HUES64 (cell line): ENCODE measurements at regions not wholly inside any gene's neighbourhood (a gene's known extent, or its start where the extent isn't known, plus 50 kb on each side); places are given as distances from the start of the nearest gene placed in this dataset.
"Not testable (repeated sequence)": the region's sequence is repeated elsewhere in the genome, so short reads cannot be mapped to it uniquely, and the experiment has no call there.

Experiments
- H3K27ac ChIP-seq: 2 replicates; pipeline ENCODE4 v1.7.0; 2013; ENCODE audit warnings: low read depth, low read length, inconsistent platforms
- H3K27me3 ChIP-seq: 2 replicates; pipeline ENCODE4 v1.6.1; 2013; ENCODE audit warnings: mild to moderate bottlenecking, low read length; ENCODE audit not compliant: insufficient read depth
- H3K36me3 ChIP-seq: 2 replicates; pipeline ENCODE4 v1.6.1; 2013; ENCODE audit warnings: mild to moderate bottlenecking, low read length; ENCODE audit not compliant: insufficient read depth
- H3K4me1 ChIP-seq: 2 replicates; pipeline ENCODE4 v1.6.1; 2013; ENCODE audit warnings: mild to moderate bottlenecking, low read length, moderate library complexity; ENCODE audit not compliant: insufficient read depth
- H3K4me3 ChIP-seq: 2 replicates; pipeline ENCODE4 v1.5.1; 2013; ENCODE audit warnings: mild to moderate bottlenecking, low read length, moderate library complexity
- H3K9ac ChIP-seq: 2 replicates; pipeline ENCODE4 v1.6.1; 2013; ENCODE audit warnings: mild to moderate bottlenecking, low read depth, low read length
- H3K9me3 ChIP-seq: 2 replicates; pipeline ENCODE4 v1.6.1; 2013; ENCODE audit warnings: low read depth, low read length; ENCODE audit not compliant: insufficient read depth
- WGBS: fragments of 150-250, 120-280 bp; methylation state at CpG from one replicate; pipeline ENCODE4 v1.1.7; 2013; ENCODE audit warnings: missing lambda C conversion rate; 5-methylcytosine and 5-hydroxymethylcytosine counted together

GRCh38 chr20:8994045-8994444, 74.8 kb upstream of the PLCB4 start:
- Histone ChIP-seq H3K36me3 (no peaks in the 10 kb centered on the region), H3K4me1 (peaks cover 18% of the 10 kb centered on the region), H3K9me3 (no peaks in the 10 kb centered on the region), H3K27me3 (no peaks in the 10 kb centered on the region), H3K9ac (no peak overlapping the region), H3K27ac (no peak overlapping the region), H3K4me3 (no peak overlapping the region)
- 96% methylated on average over 4 of the region's 4 CpGs for WGBS

- Histone ChIP-seq H3K36me3 (no peaks in the 10 kb centered on the region), H3K9ac (no peak overlapping the region), H3K9me3 (no peaks in the 10 kb centered on the region), H3K27ac (no peak overlapping the region), H3K4me1 (peaks cover 18% of the 10 kb centered on the region), H3K4me3 (no peak overlapping the region), H3K27me3 (no peaks in the 10 kb centered on the region)
- whole genome bisulfite sequencing, result 96% methylated on average over 2 of the region's 3 CpGs
These were observed 73.1 kb upstream of the PLCB4 start for GRCh38 chr20:8995761-8996160.

- no peaks in the 10 kb centered on the region for H3K9me3 ChIP-seq
- H3K27ac ChIP-seq, result peak overlapping the region; percentile 29; the same call in 1 of the 2 replicates
- H3K27me3 ChIP-seq, result no peaks in the 10 kb centered on the region
- H3K36me3 ChIP-seq, result no peaks in the 10 kb centered on the region
- 89% methylated on average over 2 of the region's 2 CpGs for WGBS
- H3K4me1 ChIP-seq, result peaks cover 18% of the 10 kb centered on the region
- H3K9ac ChIP-seq, result no peak overlapping the region
- H3K4me3 ChIP-seq, result no peak overlapping the region
These were observed 71.9 kb upstream of the PLCB4 start for GRCh38 chr20:8996817-8997512.

GRCh38 chr20:8997701-8998117, 71.2 kb upstream of the PLCB4 start:
- peaks cover 4% of the 10 kb centered on the region; the same call in 1 of the 2 replicates for H3K9me3 ChIP-seq
- H3K4me1 ChIP-seq, result peaks cover 18% of the 10 kb centered on the region
- 53% methylated on average over 4 of the region's 4 CpGs for WGBS
- no peaks in the 10 kb centered on the region for H3K36me3 ChIP-seq
- H3K27ac ChIP-seq, result peak overlapping the region; percentile 62
- H3K27me3 ChIP-seq, result no peaks in the 10 kb centered on the region
- peak overlapping the region; percentile 23; the same call in 1 of the 2 replicates for H3K4me3 ChIP-seq
- no peak overlapping the region; the same call in 1 of the 2 replicates for H3K9ac ChIP-seq

- H3K4me1 ChIP-seq, result no peaks in the 10 kb centered on the region; the same call in 1 of the 2 replicates
- H3K27me3 ChIP-seq, result no peaks in the 10 kb centered on the region
- 81% methylated on average over 2 of the region's 2 CpGs for WGBS
- H3K27ac ChIP-seq, result no peak overlapping the region
- no peaks in the 10 kb centered on the region for H3K9me3 ChIP-seq
- no peak overlapping the region for H3K4me3 ChIP-seq
- no peaks in the 10 kb centered on the region for H3K36me3 ChIP-seq
- H3K9ac ChIP-seq, result no peak overlapping the region
These were observed 57.8 kb upstream of the PLCB4 start for GRCh38 chr20:9011121-9011520.

- not testable (repeated sequence) for H3K4me3 ChIP-seq, H3K36me3 ChIP-seq, H3K27me3 ChIP-seq, H3K9ac ChIP-seq, H3K9me3 ChIP-seq
- peak overlapping the region; percentile 85; the same call in 1 of the 2 replicates for H3K27ac ChIP-seq
- H3K4me1 ChIP-seq, result peaks cover 23% of the 10 kb centered on the region
- 96% methylated on average over 3 of the region's 6 CpGs for WGBS
These were observed 53.5 kb upstream of the PLCB4 start for GRCh38 chr20:9015232-9015983.

- Histone ChIP-seq H3K9me3 (no peaks in the 10 kb centered on the region), H3K4me3 (no peak overlapping the region), H3K36me3 (no peaks in the 10 kb centered on the region), H3K4me1 (peaks cover 24% of the 10 kb centered on the region), H3K27ac (peak overlapping the region; percentile 85; the same call in 1 of the 2 replicates), H3K9ac (no peak overlapping the region), H3K27me3 (no peaks in the 10 kb centered on the region)
- 100% methylated on average over 1 of the region's 1 CpG for WGBS
These were observed 52.9 kb upstream of the PLCB4 start for GRCh38 chr20:9015984-9016324.

- Histone ChIP-seq H3K36me3 (no peaks in the 10 kb centered on the region), H3K4me3 (no peak overlapping the region), H3K27ac (no peak overlapping the region), H3K27me3 (no peaks in the 10 kb centered on the region), H3K9me3 (no peaks in the 10 kb centered on the region), H3K4me1 (peaks cover 39% of the 10 kb centered on the region), H3K9ac (no peak overlapping the region)
- 89% methylated on average over 1 of the region's 1 CpG for WGBS
These were observed 50.5 kb upstream of the PLCB4 start for GRCh38 chr20:9018346-9018745.
